B cell (primary cell): ENCODE measurements at regions not wholly inside any gene's neighbourhood (a gene's known extent, or its start where the extent isn't known, plus 50 kb on each side); places are given as distances from the start of the nearest gene placed in this dataset.

Source experiments
- CTCF ChIP-seq: fragments of 200-600 bp; IDR thresholded peaks from one replicate; pipeline ENCODE4 v1.8.0; 2022; ENCODE audit warnings: antibody characterized with exemption, mild to moderate bottlenecking
- EZH2 ChIP-seq: IDR thresholded peaks from 2 replicates; pipeline ENCODE4 v1.6.1; 2012; ENCODE audit warnings: borderline replicate concordance, low read depth, mild to moderate bottlenecking, moderate library complexity, low read length; ENCODE audit not compliant: insufficient read depth, poor library complexity, severe bottlenecking

- TF ChIP-seq CTCF (no peak), EZH2 (no peak)
Measured at GRCh38 chr15:22259881-22260421, 179.6 kb downstream of the OR4M2 start.
